GM12878 (cell line): ENCODE measurements at regions not wholly inside any gene's neighbourhood (a gene's known extent, or its start where the extent isn't known, plus 50 kb on each side); places are given as distances from the start of the nearest gene placed in this dataset.

ENCODE experiments used
- ATAC-seq: fragments of 200-7000 bp; cut with Tn5 transposase; 3 replicates; pipeline ENCODE4 v1.9.1; 2020; ENCODE audit warnings: mild to moderate bottlenecking, moderate library complexity
- BruUV-seq: library from RNA; stranded (reverse); fragments of 400-500 nt; replicated peaks from 2 replicates; lab custom pipeline; 2021; lab: Mats Ljungman, UMichigan
- CTCF ChIA-PET: fragments of 300-600 bp; sonication (Branson Sonifier 250); formaldehyde crosslinking; extraction: SDS; loops from one replicate; lab custom pipeline; 2021; ENCODE audit warnings: inconsistent platforms; lab: Yijun Ruan, JAX
- POLR2A ChIA-PET: fragments of 350-600 bp; formaldehyde crosslinking; extraction: SDS; loops from one replicate; lab custom pipeline; 2021; ENCODE audit warnings: inconsistent platforms; lab: Charles Lee
- RAD21 ChIA-PET: fragments of 300-600 bp; sonication (Branson Sonifier 250); formaldehyde crosslinking; loops from one replicate; lab custom pipeline; 2023; ENCODE audit warnings: antibody characterized with exemption; ENCODE audit not compliant: unreplicated experiment; lab: Charles Lee
- SMC1A ChIA-PET: fragments of 300-600 bp; sonication (Branson Sonifier 250); formaldehyde crosslinking; loops from one replicate; lab custom pipeline; 2023; ENCODE audit not compliant: unreplicated experiment, uncharacterized antibody; lab: Charles Lee
- DNase-seq: peaks from one replicate; pipeline ENCODE4 v3.0.0-alpha.2; 2011; ENCODE audit warnings: low read depth, low spot score
- FAIRE-seq: peaks from 3 replicates; lab custom pipeline; 2011; peaks lifted over from hg19 to GRCh38; lab: Jason Lieb, UNC
- H2AFZ ChIP-seq: 2 replicates; pipeline ENCODE4 v1.6.0; 2011; ENCODE audit warnings: low read depth, low read length, control low read depth; ENCODE audit not compliant: control insufficient read depth
- H3K27ac ChIP-seq: 2 replicates; pipeline ENCODE4 v1.5.1; 2011; ENCODE audit warnings: control low read depth; ENCODE audit not compliant: control insufficient read depth, insufficient read depth
- H3K27me3 ChIP-seq, 2 experiments: replicated peaks in 1 of 2; 2 replicates each; pipeline versions ENCODE4 v1.6.0 to v1.6.1; 2011; ENCODE audit warnings: low read length in 1 of 2; ENCODE audit not compliant: control insufficient read depth in 2 of 2, insufficient read depth in 2 of 2
- H3K36me3 ChIP-seq, 2 experiments: 2 replicates each; pipeline ENCODE4 v1.5.1; 2011; ENCODE audit warnings: low read length in 1 of 2; ENCODE audit not compliant: control insufficient read depth in 2 of 2, insufficient read depth in 2 of 2
- H3K4me1 ChIP-seq: 2 replicates; pipeline ENCODE4 v1.6.1; 2011; ENCODE audit warnings: mild to moderate bottlenecking, low read length, moderate library complexity, mixed read lengths; ENCODE audit not compliant: control insufficient read depth, insufficient read depth
- H3K4me2 ChIP-seq: 2 replicates; pipeline ENCODE4 v1.6.0; 2011; ENCODE audit warnings: control low read depth; ENCODE audit not compliant: control insufficient read depth, insufficient read depth
- H3K4me3 ChIP-seq: fragments of 200-600 bp; sonication (generic); 2 replicates; pipeline ENCODE4 v1.5.1; 2016
- H3K79me2 ChIP-seq: 2 replicates; pipeline ENCODE4 v1.6.0; 2011; ENCODE audit warnings: low read length; ENCODE audit not compliant: control insufficient read depth, insufficient read depth
- H3K9ac ChIP-seq: 2 replicates; pipeline ENCODE4 v1.8.0; 2011; ENCODE audit warnings: low read length, control low read depth, mixed read lengths; ENCODE audit not compliant: control insufficient read depth, insufficient read depth
- H3K9me3 ChIP-seq: replicated peaks from 3 replicates; pipeline ENCODE4 v1.5.1; 2011; ENCODE audit warnings: mild to moderate bottlenecking, low read length; ENCODE audit not compliant: control insufficient read depth, insufficient read depth
- H4K20me1 ChIP-seq: 2 replicates; pipeline ENCODE4 v1.6.0; 2011; ENCODE audit not compliant: control insufficient read depth, insufficient read depth
- ETV6 ChIP-seq, 2 experiments: fragments of 450-650 bp in 1 of 2; IDR thresholded peaks in 1 of 2; conservative IDR thresholded peaks in 1 of 2; 2 replicates each; pipeline ENCODE4 v1.6.1; 2014; ENCODE audit warnings: antibody characterized with exemption in 1 of 2, borderline replicate concordance in 1 of 2, low read depth in 1 of 2, mild to moderate bottlenecking in 1 of 2, moderate library complexity in 1 of 2
- NFXL1 ChIP-seq: fragments of 450-650 bp; IDR thresholded peaks from 2 replicates; pipeline ENCODE4 v1.6.1; 2017; ENCODE audit warnings: antibody characterized with exemption, mild to moderate bottlenecking, borderline replicate concordance
- PML ChIP-seq: IDR thresholded peaks from 2 replicates; pipeline ENCODE4 v1.6.1; 2012; ENCODE audit warnings: low read length, inconsistent platforms
- SMAD5 ChIP-seq: IDR thresholded peaks from 2 replicates; pipeline ENCODE4 v1.6.1; 2016; ENCODE audit warnings: antibody characterized with exemption, low read depth
- WRNIP1 ChIP-seq: IDR thresholded peaks from 2 replicates; pipeline ENCODE4 v1.6.1; 2011; ENCODE audit warnings: low read depth, low read length, improper control_type of control experiment, borderline replicate concordance
- ZNF274 ChIP-seq: IDR thresholded peaks from one replicate; pipeline ENCODE4 v1.8.0; 2011; ENCODE audit not compliant: insufficient read length, insufficient read depth
- WGBS: methylation state at CpG from one replicate; pipeline ENCODE4 v1.1.6; 2016; ENCODE audit warnings: low lambda C conversion rate; ENCODE audit not compliant: insufficient replicate concordance, insufficient coverage; ENCODE audit errors: missing lambda C conversion rate; 5-methylcytosine and 5-hydroxymethylcytosine counted together
- in situ Hi-C: fragments of 300-500 bp; cut with MboI; formaldehyde crosslinking; loops from 9 replicates; pipeline ENCODE4 v1.14.3; 2018; ENCODE audit warnings: mixed read lengths
- intact Hi-C: fragments of 100-400 bp; cut with micrococcal nuclease; formaldehyde crosslinking; loops from one replicate; pipeline ENCODE4 v1.14.2; 2022; ENCODE audit not compliant: unreplicated experiment
- TF ChIP-seq, protein P1 (sequence below): fragments of 450-650 bp; formaldehyde crosslinking; IDR thresholded peaks from 2 replicates; pipeline ENCODE4 v1.4.0; 2020; ENCODE audit warnings: mild to moderate bottlenecking, moderate library complexity
- TF ChIP-seq, protein P2 (sequence below): fragments of 450-650 bp; conservative IDR thresholded peaks from 2 replicates; pipeline ENCODE4 v1.6.1; 2017; ENCODE audit warnings: mild to moderate bottlenecking, moderate library complexity
- TF ChIP-seq, protein P3 (sequence below): IDR thresholded peaks from 2 replicates; pipeline ENCODE4 v1.6.1; 2012; ENCODE audit warnings: improper control_type of control experiment, low read depth, low read length; ENCODE audit not compliant: insufficient replicate concordance
- TF ChIP-seq, protein P4 (sequence below): IDR thresholded peaks from 2 replicates; pipeline ENCODE4 v1.6.1; 2011; ENCODE audit warnings: mild to moderate bottlenecking, low read depth, low read length, moderate library complexity; ENCODE audit not compliant: insufficient replicate concordance

DNA sequence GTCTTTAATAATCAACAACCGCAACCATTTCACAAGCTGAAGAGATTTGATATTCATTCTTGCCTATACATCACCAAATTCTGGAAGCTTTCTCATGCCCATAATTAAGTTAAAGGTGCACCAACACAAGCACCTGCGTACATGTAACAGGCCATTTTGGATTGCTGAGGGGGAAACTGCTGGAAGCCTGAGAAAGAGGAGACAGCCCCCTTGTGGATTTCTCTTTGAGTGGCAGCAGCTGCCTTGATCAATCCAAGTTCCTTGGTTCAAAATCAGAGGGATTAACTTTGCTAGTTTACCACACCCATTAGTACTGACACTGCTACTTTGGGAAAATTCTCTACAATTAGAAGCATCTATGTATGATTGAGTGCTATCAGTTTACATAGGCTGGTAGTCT, 321.1 kb downstream of the NOVA1 start (continued):
- TF ChIP-seq, protein P1, sequence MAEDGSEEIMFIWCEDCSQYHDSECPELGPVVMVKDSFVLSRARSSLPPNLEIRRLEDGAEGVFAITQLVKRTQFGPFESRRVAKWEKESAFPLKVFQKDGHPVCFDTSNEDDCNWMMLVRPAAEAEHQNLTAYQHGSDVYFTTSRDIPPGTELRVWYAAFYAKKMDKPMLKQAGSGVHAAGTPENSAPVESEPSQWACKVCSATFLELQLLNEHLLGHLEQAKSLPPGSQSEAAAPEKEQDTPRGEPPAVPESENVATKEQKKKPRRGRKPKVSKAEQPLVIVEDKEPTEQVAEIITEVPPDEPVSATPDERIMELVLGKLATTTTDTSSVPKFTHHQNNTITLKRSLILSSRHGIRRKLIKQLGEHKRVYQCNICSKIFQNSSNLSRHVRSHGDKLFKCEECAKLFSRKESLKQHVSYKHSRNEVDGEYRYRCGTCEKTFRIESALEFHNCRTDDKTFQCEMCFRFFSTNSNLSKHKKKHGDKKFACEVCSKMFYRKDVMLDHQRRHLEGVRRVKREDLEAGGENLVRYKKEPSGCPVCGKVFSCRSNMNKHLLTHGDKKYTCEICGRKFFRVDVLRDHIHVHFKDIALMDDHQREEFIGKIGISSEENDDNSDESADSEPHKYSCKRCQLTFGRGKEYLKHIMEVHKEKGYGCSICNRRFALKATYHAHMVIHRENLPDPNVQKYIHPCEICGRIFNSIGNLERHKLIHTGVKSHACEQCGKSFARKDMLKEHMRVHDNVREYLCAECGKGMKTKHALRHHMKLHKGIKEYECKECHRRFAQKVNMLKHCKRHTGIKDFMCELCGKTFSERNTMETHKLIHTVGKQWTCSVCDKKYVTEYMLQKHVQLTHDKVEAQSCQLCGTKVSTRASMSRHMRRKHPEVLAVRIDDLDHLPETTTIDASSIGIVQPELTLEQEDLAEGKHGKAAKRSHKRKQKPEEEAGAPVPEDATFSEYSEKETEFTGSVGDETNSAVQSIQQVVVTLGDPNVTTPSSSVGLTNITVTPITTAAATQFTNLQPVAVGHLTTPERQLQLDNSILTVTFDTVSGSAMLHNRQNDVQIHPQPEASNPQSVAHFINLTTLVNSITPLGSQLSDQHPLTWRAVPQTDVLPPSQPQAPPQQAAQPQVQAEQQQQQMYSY (CRISPR knock-in tag), result no peak
- TF ChIP-seq WRNIP1 (no peak), ETV6 (conservative IDR thresholded peaks at IDR 0.05 in 1 of 2, IDR thresholded peaks at IDR 0.05 in 1 of 2; ENCODE audit: borderline replicate concordance in 1 of 2, low read depth in 1 of 2) (no peak)
- TF ChIP-seq, protein P2, sequence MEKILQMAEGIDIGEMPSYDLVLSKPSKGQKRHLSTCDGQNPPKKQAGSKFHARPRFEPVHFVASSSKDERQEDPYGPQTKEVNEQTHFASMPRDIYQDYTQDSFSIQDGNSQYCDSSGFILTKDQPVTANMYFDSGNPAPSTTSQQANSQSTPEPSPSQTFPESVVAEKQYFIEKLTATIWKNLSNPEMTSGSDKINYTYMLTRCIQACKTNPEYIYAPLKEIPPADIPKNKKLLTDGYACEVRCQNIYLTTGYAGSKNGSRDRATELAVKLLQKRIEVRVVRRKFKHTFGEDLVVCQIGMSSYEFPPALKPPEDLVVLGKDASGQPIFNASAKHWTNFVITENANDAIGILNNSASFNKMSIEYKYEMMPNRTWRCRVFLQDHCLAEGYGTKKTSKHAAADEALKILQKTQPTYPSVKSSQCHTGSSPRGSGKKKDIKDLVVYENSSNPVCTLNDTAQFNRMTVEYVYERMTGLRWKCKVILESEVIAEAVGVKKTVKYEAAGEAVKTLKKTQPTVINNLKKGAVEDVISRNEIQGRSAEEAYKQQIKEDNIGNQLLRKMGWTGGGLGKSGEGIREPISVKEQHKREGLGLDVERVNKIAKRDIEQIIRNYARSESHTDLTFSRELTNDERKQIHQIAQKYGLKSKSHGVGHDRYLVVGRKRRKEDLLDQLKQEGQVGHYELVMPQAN, result no peak

DNA sequence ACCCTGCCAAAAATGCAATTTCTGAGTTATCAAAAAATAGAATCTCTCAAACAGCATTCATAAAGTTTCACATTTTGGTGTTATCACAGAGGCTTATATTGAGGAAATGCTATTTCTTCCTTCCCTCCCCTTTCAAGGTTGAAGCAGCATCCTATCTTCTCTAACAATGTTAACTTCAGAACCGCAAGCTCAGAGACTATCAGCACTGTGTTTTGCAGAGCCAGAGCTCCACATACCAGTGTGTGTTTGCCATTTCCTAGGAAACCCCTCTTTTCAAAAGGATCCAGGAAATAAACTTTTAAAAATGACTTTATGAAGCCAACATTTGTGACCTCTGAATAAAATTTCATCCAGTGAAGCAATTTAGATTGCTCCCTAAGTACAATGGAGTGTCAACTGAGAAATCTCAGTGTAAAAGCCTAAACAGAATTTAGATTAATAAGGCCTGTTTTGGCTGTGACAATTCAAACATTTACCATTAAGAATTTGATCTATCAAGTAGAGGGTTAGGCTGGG, 332.6 kb downstream of the NOVA1 start:
- in situ Hi-C loops (no loop called here), intact Hi-C loops (no loop called here)
- ChIA-PET POLR2A (no interaction called here), SMC1A (no interaction called here), CTCF (no interaction called here), RAD21 (no interaction called here)
- no peak overlapping the region for H3K27ac ChIP-seq
- no peak overlapping the region for H3K4me3 ChIP-seq
- no peaks in the 10 kb centered on the region for H4K20me1 ChIP-seq
- no peaks in the 10 kb centered on the region for H3K4me1 ChIP-seq
- no peak for FAIRE-seq
- no peak overlapping the region for H2AFZ ChIP-seq
- ATAC-seq, result no peak
- H3K36me3 ChIP-seq, result no peaks in the 10 kb centered on the region
- no peaks in the 10 kb centered on the region for H3K9me3 ChIP-seq
- H3K9ac ChIP-seq, result no peak overlapping the region
- H3K79me2 ChIP-seq, result no peaks in the 10 kb centered on the region
- DNase-seq, result no peak
- no TSS peak for BruUV-seq
- 38% methylated on average over 1 of the region's 1 CpG for WGBS
- no peak overlapping the region for H3K4me2 ChIP-seq
- no peaks in the 10 kb centered on the region for H3K27me3 ChIP-seq
- TF ChIP-seq NFXL1 (no peak), ZNF274 (no peak), PML (no peak), SMAD5 (no peak)
- TF ChIP-seq, protein P3, sequence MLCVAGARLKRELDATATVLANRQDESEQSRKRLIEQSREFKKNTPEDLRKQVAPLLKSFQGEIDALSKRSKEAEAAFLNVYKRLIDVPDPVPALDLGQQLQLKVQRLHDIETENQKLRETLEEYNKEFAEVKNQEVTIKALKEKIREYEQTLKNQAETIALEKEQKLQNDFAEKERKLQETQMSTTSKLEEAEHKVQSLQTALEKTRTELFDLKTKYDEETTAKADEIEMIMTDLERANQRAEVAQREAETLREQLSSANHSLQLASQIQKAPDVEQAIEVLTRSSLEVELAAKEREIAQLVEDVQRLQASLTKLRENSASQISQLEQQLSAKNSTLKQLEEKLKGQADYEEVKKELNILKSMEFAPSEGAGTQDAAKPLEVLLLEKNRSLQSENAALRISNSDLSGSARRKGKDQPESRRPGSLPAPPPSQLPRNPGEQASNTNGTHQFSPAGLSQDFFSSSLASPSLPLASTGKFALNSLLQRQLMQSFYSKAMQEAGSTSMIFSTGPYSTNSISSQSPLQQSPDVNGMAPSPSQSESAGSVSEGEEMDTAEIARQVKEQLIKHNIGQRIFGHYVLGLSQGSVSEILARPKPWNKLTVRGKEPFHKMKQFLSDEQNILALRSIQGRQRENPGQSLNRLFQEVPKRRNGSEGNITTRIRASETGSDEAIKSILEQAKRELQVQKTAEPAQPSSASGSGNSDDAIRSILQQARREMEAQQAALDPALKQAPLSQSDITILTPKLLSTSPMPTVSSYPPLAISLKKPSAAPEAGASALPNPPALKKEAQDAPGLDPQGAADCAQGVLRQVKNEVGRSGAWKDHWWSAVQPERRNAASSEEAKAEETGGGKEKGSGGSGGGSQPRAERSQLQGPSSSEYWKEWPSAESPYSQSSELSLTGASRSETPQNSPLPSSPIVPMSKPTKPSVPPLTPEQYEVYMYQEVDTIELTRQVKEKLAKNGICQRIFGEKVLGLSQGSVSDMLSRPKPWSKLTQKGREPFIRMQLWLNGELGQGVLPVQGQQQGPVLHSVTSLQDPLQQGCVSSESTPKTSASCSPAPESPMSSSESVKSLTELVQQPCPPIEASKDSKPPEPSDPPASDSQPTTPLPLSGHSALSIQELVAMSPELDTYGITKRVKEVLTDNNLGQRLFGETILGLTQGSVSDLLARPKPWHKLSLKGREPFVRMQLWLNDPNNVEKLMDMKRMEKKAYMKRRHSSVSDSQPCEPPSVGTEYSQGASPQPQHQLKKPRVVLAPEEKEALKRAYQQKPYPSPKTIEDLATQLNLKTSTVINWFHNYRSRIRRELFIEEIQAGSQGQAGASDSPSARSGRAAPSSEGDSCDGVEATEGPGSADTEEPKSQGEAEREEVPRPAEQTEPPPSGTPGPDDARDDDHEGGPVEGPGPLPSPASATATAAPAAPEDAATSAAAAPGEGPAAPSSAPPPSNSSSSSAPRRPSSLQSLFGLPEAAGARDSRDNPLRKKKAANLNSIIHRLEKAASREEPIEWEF, result no peak
- TF ChIP-seq, protein P4, sequence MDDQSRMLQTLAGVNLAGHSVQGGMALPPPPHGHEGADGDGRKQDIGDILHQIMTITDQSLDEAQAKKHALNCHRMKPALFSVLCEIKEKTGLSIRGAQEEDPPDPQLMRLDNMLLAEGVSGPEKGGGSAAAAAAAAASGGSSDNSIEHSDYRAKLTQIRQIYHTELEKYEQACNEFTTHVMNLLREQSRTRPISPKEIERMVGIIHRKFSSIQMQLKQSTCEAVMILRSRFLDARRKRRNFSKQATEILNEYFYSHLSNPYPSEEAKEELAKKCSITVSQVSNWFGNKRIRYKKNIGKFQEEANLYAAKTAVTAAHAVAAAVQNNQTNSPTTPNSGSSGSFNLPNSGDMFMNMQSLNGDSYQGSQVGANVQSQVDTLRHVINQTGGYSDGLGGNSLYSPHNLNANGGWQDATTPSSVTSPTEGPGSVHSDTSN, result no peak
